ENCODE measurements at regions not wholly inside any gene's neighbourhood (a gene's known extent, or its start where the extent isn't known, plus 50 kb on each side); places are given as distances from the start of the nearest gene placed in this dataset.
"Not testable (repeated sequence)": the region's sequence is repeated elsewhere in the genome, so short reads cannot be mapped to it uniquely, and the experiment has no call there.

DNA sequence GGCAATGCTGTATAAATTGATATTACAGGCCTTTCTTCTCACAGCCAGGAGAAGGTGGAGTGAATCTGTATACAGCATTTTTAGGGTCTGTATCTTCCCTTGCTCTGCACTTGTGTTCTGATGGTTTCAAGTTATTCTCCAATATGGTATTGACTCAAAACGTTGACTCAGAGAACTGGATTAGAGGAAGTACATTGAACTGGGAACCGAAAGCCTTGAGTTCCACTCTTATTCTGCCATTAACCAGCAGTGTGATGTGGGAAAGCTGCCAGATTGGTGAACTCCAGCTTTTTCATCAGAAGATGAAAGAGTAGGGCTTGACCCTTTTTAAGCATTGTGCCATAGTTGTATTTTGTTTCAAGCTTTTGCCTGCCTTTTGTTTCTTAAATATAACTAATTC is 167.7 kb downstream of the SPRY2 start:
- DNase-seq (ENCODE audit: low spot score) = no peak

DNA sequence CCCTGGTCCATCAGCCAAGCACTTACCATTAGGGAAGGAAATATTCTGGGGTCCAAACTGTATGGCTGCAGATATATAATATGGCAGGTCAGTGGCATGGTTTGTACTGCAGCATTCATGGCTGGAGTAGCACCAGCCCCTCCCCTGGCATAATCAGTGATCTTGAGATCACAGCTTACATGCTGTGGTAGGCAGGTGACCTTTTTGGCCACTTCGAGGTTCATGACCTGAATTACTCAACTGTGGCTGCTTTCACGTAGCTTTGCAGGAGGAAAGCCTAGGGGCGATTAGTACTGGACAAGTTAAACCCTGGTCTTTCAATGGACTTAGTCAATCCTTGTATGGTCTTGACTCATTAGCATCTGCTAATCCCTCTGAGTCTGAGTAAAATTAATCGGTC is 169.8 kb downstream of the SPRY2 start:
- DNase-seq (ENCODE audit: low spot score) = no peak

DNA sequence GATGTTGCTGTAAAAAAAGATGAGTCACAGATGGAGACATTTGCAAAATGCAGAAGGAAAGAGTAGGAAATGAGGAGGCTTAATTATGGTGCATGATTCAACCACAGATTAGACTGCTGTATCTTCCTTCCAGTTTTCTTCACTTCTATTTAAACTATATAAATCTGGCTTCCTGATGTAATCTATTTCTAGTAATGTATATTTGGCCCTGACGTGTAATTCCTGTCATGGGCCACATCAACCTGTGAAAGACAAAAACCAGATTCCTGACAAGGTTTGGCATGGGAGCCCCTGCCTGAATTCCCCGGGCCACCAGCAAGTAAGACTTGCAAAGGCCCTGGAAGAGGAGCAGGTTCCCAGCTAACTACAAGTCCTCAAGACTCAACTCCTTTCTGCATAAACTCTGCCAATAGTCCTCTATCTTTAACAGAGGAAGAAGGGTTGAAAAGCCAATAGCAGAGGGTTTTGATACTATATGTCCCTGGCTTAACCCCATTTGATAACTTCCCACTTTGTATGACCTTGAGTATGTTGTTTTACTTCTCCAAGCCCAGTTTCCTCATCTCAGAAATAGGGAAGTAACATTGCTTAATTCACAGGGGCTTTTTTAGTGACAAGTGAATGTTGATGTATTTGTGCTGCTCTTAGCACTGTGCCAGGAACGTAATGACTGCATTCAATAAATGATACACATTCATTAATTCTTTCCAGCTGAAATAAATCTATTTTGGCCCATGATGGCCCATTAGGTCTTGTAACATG is 172.7 kb downstream of the SPRY2 start:
- DNase-seq (ENCODE audit: low spot score) = no peak

DNA sequence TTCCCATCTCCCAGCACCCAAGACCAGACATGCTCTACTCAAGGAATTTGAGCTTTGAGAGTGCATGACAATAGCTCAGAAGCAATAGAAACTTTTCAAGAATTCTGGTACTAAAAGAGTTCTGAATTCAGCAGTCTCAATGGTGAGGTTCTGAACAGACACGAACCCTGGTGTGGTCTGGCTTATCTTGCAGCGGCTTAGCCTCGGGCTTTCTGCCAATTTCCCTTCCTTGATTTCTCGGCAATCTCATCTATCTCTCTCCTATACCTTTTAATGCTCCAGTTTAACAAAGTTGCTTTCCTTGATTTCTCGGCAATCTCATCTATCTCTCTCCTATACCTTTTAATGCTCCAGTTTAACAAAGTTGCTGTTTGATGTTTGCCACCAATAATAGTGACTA is 174.6 kb downstream of the SPRY2 start:
- no peak for DNase-seq (ENCODE audit: low spot score)

DNA sequence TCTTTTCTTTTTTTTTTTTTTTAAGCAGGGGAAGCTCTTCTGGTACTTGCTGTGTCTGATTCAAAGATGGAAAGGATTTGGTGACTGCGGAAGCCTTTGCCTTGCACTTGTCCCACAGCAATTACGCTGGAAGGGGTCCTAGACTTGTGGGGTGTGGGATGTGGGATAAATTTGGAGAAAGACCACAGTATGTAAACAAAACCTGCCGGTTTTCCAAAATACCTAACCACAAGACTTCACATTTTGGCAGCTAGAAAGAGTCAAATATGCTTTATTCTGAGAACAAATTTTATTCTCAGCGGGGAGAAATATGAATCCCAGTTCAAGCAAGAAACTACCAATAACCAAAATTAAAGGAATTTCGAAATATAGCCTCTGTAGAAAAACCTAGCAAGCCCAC is 176.5 kb downstream of the SPRY2 start:
- DNase-seq (ENCODE audit: low spot score) = no peak

DNA sequence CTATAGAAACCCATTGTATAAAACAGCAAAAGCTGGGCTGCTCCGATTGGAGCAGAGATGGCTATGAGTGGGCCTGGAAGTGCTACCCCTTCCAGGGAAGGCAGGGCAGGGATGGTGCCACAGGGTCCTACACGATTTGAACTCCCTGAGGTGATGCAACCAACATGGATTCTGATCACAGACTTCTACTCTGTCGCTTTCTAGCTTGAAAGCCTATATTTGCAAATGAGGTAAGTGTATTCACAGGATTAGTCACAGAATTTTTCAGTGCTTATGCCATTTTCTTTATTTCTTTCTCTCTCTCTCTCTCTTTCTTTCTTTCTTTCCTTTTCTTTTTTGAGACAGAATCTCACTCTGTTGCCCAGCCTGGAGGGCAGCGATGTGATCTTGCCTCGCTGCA is 179.0 kb downstream of the SPRY2 start:
- DNase-seq (ENCODE audit: low spot score) = no peak

DNA sequence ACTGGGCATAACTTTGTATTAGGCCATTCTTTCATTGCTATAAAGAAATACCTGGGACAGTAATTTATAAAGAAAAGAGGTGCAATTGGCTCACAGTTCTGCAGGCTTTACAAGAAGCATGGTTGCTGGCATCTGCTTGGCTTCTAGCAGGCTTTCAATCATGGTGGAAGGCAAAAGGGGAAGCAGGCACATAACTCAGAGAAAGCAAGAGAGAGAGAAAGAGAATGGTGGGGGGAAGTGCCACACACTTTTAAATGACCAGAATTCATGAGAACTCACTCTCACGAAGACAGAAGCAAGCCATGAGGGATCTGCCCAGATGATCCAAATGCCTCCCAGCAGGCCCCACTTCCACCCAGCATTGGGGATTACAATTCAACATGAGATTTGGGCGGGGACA is 179.7 kb downstream of the SPRY2 start:
- DNase-seq (ENCODE audit: low spot score) = no peak

DNA sequence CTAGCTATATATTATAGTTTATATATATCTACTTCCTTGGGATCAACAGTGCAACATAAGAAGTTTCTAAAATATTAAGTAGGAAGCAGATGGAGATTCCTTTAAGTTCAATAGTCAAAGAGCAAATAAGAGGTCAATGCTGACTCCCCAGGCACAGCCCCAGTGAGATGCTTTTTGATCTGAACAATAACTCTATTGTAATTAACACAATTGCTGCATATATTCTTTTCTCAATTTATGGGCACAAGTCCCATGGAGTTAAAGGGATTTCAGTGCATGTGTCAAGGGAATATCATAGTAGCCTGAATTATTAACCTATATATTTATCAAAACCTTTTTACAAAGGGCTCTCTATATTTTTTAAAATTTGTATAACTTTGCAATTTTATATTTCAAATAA is 180.8 kb downstream of the SPRY2 start:
- DNase-seq (ENCODE audit: low spot score) = no peak

DNA sequence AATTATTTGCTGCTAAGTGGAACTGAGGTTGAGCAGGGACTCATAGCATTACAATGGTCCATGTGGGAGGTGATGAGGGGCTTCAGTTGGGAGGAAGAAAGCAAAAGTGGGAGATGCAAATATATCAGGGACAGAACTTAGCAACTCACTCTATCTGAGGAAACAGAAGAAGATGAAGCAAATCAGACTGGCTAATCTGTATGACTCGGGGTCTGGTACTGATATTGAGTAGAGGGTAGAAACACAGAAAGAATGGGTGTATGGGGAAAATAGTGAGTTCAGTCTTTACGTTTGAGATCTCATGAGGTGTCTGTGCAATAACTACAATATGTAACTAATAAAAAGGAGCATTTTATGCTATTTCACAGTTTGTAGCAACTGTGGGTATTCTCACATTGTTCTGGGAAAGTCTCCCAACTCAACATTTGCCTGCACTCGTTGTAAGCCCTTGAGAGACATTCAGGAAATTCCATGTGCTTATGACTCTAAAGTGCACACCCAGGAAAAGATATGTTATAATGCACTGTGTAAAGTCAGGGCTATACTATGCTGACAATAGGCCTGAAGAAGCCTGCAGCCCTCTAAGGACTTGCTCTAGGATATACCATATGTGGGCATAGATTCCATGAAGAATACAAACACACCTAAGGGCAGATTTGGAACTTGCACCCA is 183.5 kb downstream of the SPRY2 start:
- DNase-seq (ENCODE audit: low spot score) = no peak

DNA sequence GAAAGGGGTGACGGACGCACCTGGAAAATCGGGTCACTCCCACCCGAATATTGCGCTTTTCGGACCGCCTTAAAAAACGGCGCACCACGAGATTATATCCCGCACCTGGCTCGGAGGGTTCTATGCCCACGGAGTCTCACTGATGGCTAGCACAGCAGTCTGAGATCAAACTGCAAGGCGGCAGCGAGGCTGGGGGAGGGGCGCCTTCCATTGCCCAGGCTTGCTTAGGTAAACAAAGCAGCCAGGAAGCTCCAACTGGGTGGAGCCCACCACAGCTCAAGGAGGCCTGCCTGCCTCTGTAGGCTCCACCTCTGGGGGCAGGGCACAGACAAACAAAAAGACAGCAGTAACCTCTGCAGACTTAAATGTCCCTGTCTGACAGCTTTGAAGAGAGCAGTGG is 188.8 kb downstream of the SPRY2 start:
- not testable (repeated sequence) for DNase-seq (ENCODE audit: low spot score)

DNA sequence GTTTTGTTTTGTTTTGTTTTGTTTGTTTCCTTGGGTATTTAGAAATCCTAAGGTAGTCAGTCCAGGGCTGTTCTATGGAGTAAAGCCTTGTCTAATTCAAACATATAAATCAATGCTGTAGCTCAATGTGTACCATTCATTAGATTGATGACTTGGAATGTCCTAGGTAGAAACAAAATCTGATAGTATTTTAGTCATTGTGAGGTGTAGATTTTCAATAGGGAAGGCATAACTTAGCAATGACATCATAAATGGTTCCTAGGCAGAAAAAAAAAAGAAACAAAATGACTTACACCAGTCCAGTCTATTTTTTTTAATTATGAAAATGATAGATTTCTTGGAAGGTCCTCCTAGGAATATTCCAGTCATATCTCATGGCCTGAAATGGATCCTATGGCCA is 189.9 kb downstream of the SPRY2 start:
- DNase-seq (ENCODE audit: low spot score) = no peak

DNA sequence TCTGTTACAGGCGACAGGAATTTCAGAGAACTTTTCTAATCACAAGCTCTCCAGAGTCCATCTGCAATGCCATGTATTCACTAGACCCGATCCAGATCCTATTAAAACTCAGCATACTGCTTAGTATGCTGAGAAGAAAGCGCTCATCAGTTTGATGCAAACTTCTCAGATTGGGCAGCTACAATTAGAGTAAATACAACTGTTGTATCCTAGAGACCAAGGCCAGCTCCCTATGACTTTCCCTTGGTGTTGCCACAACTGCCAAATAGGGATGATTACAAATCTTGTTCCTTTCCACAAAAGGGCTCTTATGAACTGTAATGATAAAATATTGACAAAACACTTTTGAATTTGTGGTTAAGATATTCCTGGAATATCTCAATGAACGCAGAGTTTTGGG is 191.2 kb downstream of the SPRY2 start:
- no peak for DNase-seq (ENCODE audit: low spot score)

DNA sequence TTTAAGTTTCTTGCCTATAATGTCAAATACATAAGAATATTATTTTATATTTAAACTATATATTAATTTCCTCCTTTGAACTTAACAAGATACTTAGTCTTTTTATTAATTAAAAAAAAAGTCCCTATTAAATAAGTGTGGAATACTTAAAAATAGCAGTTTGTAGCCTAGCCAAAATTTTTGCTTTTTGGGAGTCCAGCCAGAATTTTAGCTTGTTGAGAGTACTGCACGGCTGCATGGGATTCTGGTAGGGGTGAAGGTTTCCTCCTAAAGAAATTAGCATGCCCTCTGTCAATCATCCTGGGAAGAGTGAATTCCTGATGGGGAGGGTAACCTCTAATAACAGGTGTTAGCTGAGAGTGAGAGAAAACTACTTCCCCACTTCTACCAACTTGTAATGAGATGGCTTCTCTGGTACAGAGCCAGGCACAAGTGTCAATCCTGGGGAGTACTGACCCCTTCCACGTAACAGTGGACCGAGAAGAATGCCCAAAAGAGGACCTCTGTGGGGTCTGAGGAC is 195.7 kb downstream of the SPRY2 start:
- no peak for DNase-seq (ENCODE audit: low spot score)

DNA sequence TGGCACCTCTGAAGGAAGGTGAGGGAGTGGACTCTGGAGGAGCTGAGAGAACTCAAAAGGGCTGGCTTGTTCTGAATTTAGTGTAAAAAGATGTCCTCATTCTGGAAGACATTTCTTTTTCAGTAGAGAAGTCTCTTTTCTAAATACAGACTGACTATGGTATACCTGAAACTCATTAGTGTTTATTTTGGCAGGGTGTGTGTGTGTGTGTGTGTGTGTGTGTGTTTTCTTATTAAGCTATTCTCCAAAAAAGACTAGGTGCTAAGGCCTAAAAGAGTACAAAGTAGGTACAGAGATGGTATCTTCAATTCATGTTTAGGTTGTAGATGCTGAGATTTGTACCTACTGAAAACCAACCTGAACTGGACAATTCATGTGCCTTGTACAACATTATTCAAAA is 196.4 kb downstream of the SPRY2 start:
- no peak for DNase-seq (ENCODE audit: low spot score)

DNA sequence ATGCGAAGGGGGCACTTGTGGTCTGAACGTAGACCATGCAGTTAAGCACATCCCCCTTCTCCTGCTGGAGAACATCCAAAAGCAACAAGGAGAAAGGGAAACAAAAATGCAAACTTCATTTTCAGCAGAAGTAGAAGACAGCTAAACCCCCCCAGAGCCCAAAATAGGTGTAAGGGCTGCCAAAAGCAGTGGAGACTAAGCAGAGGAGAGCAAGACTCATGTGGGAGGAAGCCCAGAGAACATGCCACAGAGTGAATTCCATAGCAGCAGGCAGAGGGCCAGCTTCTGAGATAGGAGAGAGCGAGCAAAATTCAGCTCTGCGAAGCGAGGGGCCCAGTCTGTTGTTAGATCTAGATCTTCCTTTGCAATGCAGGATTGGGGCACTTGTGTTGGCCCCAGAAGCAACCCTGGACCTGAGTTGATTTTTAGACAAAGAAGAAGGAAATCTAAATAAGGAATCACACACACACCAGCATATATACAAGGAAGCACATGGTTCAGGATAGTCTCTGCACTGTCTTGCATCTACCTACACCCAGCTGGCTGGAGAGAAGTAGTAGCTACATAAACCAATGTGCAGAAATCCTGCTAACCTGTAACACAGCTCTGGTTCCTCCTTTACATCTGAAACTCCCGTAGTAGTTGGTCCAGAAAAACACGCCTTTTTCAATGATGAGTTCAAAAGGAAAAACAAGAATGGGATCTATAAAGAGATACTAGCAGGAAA is 199.6 kb downstream of the SPRY2 start:
- no peak for DNase-seq (ENCODE audit: low spot score)

DNA sequence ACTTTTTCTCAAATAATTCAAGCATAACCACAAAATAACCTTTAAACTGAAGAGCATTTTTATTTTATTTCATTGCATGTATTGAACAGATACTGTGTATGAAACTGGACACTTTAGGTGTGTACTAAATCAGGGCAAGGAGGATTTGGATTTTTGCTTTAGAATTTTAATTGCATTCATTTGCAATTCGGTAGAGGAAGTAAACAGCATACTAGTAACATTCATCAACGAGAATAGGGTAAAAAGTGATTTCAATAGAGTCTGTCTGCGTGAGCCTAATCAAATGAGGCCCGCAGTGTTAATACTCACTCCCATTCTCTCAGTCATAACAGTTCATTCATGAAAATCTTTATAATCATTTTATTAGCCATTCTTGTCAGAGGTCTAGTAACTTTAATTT is 200.2 kb downstream of the SPRY2 start:
- no peak for DNase-seq (ENCODE audit: low spot score)

DNA sequence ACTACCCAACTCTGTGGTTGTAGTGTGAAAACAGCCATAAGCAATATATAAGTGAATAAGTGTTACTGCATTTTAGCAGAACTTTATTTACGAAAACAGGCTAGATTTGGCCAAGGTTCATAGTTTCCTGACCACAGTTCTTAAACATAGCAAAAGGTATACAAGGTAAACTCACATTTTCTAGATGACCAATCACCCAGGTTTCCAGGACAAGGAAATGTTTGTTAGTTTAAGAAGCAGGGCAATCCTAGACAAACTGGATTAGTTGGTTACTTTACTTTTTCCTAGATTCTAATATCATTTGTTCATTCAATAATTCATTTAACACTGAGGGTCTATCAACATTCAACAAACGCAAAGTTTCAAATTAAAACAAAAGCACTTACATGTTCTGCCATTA is 201.7 kb downstream of the SPRY2 start:
- no peak for DNase-seq (ENCODE audit: low spot score)

DNA sequence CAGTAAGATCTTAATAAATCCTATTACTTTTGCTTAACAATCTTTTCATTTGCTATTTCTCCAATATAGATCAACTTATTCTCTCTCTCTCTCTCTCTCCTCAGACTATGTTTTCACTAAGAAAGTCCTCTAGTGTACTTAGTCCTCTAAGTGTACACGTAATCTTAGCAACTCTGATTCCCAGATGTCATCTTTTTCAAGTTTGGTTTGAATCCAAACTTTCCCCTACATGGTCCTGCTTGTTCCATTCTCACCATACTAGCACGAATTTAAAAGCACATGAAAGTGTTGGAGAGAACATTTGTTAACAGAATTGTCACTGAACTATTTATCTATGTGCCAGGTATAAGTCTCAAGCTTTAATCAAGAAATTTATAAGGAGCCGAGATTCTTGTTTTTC is 202.9 kb downstream of the SPRY2 start:
- DNase-seq (ENCODE audit: low spot score) = no peak

DNA sequence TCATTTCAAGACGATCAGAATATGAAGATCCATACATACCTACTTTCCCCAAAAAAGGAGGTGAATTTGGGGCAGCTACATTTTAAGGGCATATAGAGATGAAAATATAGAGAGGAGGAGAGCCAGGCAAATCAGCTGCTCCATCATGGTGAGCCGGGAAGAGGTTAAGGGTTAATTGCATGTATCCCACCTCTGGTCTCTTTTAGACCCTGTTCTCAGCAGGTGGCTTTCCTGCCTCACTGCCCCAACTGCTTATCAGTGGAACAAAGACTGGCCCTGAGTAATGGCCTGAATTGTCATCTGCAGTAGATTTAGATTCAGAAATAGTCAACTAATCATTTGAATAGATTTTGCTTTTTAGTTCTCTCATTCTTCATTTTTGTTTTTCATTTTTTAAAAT is 206.6 kb downstream of the SPRY2 start:
- no peak for DNase-seq (ENCODE audit: low spot score)

DNA sequence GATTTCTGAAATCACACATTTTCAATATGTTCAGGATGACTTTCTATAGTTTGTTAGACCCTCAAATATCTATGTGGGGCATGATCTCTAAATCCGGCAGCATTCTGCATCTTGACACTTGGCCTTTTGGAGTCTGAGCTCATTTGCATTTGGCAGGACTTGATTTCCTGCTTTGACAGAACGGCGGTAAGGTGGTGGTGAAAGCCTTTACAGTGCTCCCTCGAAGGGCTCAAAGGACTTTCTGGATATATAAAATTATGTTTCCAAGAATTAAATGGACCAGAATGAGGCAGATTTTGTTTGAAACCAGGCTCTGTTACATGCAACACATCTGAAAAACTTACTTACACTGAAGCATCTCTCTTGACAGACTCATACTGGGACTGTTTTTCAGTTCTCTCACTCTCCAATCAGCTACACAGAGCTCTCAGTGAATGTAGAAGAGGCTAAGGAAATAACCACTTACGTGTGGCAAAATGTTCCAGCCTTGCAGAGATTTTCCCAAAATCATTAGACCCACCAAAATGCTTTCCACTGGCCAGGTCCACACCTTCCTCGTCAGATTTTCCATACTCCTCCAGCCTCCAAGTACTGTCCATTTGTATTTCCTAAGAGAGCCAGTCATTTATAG is 207.2 kb downstream of the SPRY2 start:
- no peak for DNase-seq (ENCODE audit: low spot score)

DNA sequence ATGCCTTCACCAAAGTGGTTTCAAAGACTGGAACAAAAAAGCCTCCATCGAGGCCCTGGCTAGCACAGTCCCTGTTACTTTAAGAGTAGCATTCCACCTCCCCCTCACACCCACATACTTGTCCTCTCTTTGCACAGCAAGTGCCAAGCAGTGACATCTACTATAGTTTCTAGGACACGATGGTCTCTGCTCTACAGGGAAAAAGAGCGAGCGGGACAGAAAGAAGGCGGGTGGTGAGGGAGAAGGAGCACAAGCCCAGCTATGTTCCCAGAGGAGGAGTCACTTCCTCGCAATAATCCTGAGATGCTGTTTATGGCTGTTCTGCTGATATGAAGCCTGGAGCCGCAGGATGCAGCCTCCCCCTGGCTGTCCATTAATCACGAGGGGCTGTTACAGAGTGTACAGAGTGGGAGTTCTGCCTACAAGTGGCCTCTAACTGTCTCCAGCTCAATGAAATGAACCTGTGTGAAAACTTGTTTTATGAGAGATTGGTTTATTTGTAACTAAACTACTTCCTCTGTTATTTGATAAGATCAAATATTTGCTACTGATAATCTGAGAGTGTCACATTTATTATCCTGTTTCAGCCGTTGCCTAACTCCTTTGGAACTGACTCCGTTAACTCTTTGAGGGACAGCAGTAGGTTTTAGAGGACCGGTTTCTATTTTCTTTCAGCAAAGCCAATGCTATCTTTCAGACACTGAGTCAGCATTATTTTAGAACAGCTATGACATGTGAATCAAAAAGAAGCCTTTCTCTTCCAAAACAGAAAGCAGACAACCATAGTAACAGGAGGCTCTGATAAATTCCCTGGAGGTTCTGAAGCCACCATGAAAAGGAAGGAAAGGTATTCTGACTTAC is 208.0 kb downstream of the SPRY2 start:
- DNase-seq (ENCODE audit: low spot score) = no peak

DNA sequence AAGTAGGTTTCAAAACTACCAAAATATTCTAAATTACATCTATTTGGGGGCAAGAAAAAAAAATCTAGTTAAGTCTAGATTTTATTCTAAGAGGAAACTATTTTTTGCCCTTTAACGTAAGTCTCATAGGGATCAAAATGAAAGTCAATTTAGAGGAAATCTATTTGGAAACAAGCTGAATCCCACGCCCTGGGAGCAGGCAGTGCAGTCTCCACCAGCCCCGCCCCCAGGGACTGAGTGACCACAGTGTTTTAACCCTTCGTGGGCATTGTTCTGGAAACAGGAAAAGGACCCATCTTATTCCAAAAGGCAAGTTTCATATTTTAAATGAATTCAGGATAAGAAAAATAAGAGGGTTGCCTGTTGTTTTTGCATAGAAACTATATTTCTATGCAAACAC is 209.7 kb downstream of the SPRY2 start:
- DNase-seq (ENCODE audit: low spot score) = no peak

Measured in hematopoietic multipotent progenitor cell treated with erythropoietin and hydrocortisone succinate and interleukin-3 and kit ligand, for 17 days (in vitro differentiated cells).